ENCODE measurements at regions not wholly inside any gene's neighbourhood (a gene's known extent, or its start where the extent isn't known, plus 50 kb on each side); places are given as distances from the start of the nearest gene placed in this dataset.

- TF ChIP-seq, protein P1, sequence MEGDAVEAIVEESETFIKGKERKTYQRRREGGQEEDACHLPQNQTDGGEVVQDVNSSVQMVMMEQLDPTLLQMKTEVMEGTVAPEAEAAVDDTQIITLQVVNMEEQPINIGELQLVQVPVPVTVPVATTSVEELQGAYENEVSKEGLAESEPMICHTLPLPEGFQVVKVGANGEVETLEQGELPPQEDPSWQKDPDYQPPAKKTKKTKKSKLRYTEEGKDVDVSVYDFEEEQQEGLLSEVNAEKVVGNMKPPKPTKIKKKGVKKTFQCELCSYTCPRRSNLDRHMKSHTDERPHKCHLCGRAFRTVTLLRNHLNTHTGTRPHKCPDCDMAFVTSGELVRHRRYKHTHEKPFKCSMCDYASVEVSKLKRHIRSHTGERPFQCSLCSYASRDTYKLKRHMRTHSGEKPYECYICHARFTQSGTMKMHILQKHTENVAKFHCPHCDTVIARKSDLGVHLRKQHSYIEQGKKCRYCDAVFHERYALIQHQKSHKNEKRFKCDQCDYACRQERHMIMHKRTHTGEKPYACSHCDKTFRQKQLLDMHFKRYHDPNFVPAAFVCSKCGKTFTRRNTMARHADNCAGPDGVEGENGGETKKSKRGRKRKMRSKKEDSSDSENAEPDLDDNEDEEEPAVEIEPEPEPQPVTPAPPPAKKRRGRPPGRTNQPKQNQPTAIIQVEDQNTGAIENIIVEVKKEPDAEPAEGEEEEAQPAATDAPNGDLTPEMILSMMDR (IDR thresholded peaks at IDR 0.05) = no peak
- TF ChIP-seq POLR2AphosphoS5 (IDR thresholded peaks at IDR 0.05) (no peak), POLR2A (IDR thresholded peaks at IDR 0.05) (no peak), EP300 (IDR thresholded peaks at IDR 0.05) (no peak)
Observed at GRCh38 chrX:9184211-9184610, 150.3 kb upstream of the FAM9B start.

Measured in suprapubic skin (tissue), 4 donors.